ENCODE measurements at regions not wholly inside any gene's neighbourhood (a gene's known extent, or its start where the extent isn't known, plus 50 kb on each side); places are given as distances from the start of the nearest gene placed in this dataset.

DNA sequence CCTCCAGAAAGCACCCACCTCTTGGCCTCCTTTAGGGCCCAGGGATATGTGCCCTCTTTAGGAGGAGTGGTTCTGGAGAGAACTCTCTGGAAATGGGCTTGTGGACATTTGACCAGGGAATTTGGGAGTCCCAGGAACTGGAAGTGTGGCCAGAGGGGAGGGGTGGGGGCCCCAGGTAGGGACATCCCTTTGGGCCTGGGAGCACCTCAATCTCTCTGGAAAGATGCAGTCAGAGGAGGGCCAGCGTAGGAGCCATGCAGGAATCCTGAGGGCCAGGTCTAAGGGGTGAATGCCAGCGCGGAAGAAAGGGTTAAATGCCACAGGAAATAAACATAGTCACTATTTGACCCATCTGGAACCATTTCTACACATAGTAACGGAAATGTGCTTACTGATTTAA, 50.3 kb upstream of the ITGA11 start:
- no peak for TF ChIP-seq CTCF (IDR thresholded peaks at IDR 0.05; ENCODE audit: extremely low read depth, insufficient read depth, missing control alignments)
- in situ Hi-C loops (cut with MboI; ENCODE audit: low pct_unique_long_range_greater_than_20kb, low sequenced_read_pairs, unreplicated experiment), result no loop called here
- DNase-seq (ENCODE audit: low spot score), result no peak

DNA sequence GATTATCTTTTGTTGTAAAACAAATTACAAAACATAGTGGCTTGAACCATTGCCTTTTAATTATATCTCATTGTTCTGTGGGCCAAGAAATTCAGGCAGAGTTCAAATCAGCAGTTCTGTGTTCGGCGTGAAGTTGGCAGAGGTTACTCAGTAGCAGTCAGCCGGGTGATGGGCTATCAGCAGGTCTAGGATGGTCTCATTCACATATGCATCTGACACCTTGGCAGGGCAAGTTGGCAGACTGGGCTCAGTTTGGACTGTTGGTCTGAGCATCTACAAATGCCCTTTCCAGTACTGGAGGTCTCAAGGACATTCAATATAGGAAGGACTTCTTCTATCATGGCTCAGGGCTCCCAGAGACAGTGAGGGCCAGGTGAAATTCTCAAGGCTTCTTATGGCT, 51.2 kb upstream of the ITGA11 start:
- in situ Hi-C loops (cut with MboI; ENCODE audit: low pct_unique_long_range_greater_than_20kb, low sequenced_read_pairs, unreplicated experiment), result no loop called here
- TF ChIP-seq CTCF (IDR thresholded peaks at IDR 0.05; ENCODE audit: extremely low read depth, insufficient read depth, missing control alignments), result no peak
- DNase-seq (ENCODE audit: low spot score), result no peak

- no peak for DNase-seq (ENCODE audit: low spot score)
These were observed 52.3 kb upstream of the ITGA11 start for GRCh38 chr15:68484220-68484619.

DNA sequence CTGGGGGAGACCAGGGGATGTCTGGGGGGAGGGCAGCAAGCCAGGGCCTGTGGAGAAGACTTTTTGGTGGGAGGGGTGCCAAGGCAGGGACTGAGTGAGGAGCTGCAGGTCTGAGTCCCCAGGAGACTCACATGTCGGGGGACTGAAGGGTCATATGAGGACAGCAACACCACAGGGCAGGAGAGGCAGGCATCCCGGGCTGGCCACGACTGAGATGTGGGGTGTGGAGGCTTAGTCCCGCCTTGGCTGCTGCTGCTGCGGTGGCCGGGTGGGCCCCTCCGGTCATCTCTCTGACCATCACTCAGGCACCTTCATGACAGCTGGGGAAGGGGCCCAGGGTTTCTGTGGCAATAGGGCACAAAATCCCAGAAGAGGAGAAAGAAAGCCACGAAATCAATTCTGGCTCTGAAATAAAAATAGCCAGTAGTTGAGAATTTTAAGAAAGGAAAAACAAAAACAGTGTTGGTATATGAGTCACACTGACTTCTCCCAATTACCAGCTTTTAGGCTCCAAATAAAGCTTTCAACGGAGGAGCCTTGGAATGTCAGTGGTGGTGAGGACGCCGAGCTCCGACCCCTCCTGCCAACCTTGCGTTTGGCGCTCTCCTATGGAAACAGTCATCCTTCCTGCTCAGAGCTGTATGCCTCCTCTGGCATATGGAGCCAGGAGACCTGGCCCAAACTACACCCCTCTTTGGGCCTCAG, 52.9 kb upstream of the ITGA11 start:
- TF ChIP-seq CTCF (IDR thresholded peaks at IDR 0.05; ENCODE audit: extremely low read depth, insufficient read depth, missing control alignments), result no peak
- in situ Hi-C loops (cut with MboI; ENCODE audit: low pct_unique_long_range_greater_than_20kb, low sequenced_read_pairs, unreplicated experiment), result no loop called here
- DNase-seq (ENCODE audit: low spot score), result no peak

More at GRCh38 chr15:68484220-68484619, 52.3 kb upstream of the ITGA11 start:
- in situ Hi-C loops (cut with MboI; ENCODE audit: low pct_unique_long_range_greater_than_20kb, low sequenced_read_pairs, unreplicated experiment), result no loop called here
- no peak for TF ChIP-seq CTCF (IDR thresholded peaks at IDR 0.05; ENCODE audit: extremely low read depth, insufficient read depth, missing control alignments)

- no peak for TF ChIP-seq CTCF (IDR thresholded peaks at IDR 0.05; ENCODE audit: extremely low read depth, insufficient read depth, missing control alignments)
- in situ Hi-C loops (cut with MboI; ENCODE audit: low pct_unique_long_range_greater_than_20kb, low sequenced_read_pairs, unreplicated experiment), result no loop called here
- no peak for DNase-seq (ENCODE audit: low spot score)
These were observed 53.9 kb upstream of the ITGA11 start for GRCh38 chr15:68485721-68486360.

- in situ Hi-C loops (cut with MboI; ENCODE audit: low pct_unique_long_range_greater_than_20kb, low sequenced_read_pairs, unreplicated experiment), result no loop called here
- TF ChIP-seq CTCF (IDR thresholded peaks at IDR 0.05; ENCODE audit: extremely low read depth, insufficient read depth, missing control alignments), result no peak
- DNase-seq (ENCODE audit: low spot score), result no peak
These were observed 55.3 kb upstream of the ITGA11 start for GRCh38 chr15:68487087-68487843.

All from GM13977 (cell line).